ENCODE measurements at regions not wholly inside any gene's neighbourhood (a gene's known extent, or its start where the extent isn't known, plus 50 kb on each side); places are given as distances from the start of the nearest gene placed in this dataset.

DNA sequence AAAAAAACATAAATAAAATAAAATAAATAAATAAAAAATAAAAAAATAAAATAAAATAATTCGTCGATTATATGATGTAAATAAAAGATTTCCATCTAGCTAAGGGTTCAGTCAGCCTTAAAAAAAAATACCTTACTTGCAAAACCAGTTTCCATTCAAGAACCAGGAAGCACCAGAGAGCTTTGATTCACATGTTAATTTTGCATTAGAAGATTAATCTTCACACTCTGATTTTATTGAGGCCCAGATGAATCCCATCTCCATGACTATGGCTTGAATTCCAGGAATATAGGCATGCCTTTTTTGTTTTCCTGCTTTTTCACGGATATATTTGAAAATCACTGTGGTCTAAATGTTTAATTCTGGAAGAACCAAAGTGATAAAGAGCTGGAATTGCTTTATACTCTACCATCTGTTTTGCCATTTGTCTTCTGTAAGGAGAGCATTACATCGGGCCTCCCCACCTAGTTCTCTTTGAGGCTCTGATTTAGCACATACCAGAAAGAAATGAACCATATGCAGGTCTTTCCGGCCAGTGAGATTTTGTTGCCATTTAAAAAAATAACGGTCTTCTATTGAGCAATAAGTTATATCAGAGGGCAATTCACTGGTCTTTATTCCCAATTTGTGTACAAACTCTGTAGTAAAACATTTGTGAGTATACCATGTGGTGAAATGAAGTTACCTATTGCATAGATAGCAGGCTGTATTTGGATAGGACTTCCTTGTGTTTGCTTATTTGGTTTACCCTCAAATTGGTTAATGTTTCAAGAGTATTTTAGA lies 175.5 kb downstream of the AEBP2 start:
- H3K27ac ChIP-seq, result no peak overlapping the region
- no peak for DNase-seq
- WGBS, 2 donors, result 18 to 45% methylated on average over 6 of the region's 6 CpGs
- no peaks in the 10 kb centered on the region for H3K4me1 ChIP-seq
- TF ChIP-seq, protein P1, sequence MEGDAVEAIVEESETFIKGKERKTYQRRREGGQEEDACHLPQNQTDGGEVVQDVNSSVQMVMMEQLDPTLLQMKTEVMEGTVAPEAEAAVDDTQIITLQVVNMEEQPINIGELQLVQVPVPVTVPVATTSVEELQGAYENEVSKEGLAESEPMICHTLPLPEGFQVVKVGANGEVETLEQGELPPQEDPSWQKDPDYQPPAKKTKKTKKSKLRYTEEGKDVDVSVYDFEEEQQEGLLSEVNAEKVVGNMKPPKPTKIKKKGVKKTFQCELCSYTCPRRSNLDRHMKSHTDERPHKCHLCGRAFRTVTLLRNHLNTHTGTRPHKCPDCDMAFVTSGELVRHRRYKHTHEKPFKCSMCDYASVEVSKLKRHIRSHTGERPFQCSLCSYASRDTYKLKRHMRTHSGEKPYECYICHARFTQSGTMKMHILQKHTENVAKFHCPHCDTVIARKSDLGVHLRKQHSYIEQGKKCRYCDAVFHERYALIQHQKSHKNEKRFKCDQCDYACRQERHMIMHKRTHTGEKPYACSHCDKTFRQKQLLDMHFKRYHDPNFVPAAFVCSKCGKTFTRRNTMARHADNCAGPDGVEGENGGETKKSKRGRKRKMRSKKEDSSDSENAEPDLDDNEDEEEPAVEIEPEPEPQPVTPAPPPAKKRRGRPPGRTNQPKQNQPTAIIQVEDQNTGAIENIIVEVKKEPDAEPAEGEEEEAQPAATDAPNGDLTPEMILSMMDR (IDR thresholded peaks at IDR 0.05), result no peak
- TF ChIP-seq EP300 (IDR thresholded peaks at IDR 0.05) (no peak), POLR2AphosphoS5 (IDR thresholded peaks at IDR 0.05) (no peak), POLR2A (IDR thresholded peaks at IDR 0.05) (no peak)
- H3K4me3 ChIP-seq, result no peak overlapping the region
- H3K9me3 ChIP-seq, result no peaks in the 10 kb centered on the region
- H3K36me3 ChIP-seq, result no peaks in the 10 kb centered on the region
- intact Hi-C loops (cut with DNase I), result no loop called here
- no peaks in the 10 kb centered on the region for H3K27me3 ChIP-seq

DNA sequence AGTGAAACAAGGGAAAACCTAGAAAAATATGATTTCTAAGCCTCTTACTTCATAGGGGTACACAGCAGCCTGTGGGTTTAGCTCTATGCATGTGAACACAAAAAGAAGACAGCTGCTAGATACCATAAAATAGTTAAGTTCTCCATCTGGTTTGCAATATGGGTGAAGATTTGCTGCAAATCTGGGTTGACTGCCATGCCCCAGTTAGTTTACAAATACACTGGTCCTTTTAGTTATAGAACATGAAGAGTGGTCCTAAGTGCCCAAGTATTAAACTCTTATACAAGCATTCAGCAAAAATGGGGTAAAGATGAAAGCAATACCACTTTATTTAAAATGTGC lies 176.1 kb downstream of the AEBP2 start:
- no peak for DNase-seq
- Histone ChIP-seq H3K36me3 (no peaks in the 10 kb centered on the region), H3K27me3 (no peaks in the 10 kb centered on the region), H3K9me3 (no peaks in the 10 kb centered on the region), H3K27ac (no peak overlapping the region), H3K4me3 (no peak overlapping the region), H3K4me1 (no peaks in the 10 kb centered on the region)
- TF ChIP-seq EP300 (IDR thresholded peaks at IDR 0.05), result no peak
- TF ChIP-seq POLR2A (IDR thresholded peaks at IDR 0.05), result no peak
- TF ChIP-seq, protein P1 (IDR thresholded peaks at IDR 0.05), result no peak
- intact Hi-C loops (cut with DNase I), result no loop called here

GRCh38 chr12:19616781-19617180 lies 177.5 kb downstream of the AEBP2 start:
- DNase-seq, result no peak
- Histone ChIP-seq H3K36me3 (no peaks in the 10 kb centered on the region), H3K9me3 (no peaks in the 10 kb centered on the region), H3K27me3 (no peaks in the 10 kb centered on the region), H3K27ac (no peak overlapping the region), H3K4me3 (no peak overlapping the region), H3K4me1 (no peaks in the 10 kb centered on the region)
- intact Hi-C loops (cut with DNase I), result no loop called here
- TF ChIP-seq EP300 (IDR thresholded peaks at IDR 0.05), result no peak
- TF ChIP-seq, protein P1 (IDR thresholded peaks at IDR 0.05), result no peak
- WGBS, 2 donors, result 94 to 96% methylated on average over 15 of the region's 15 CpGs

DNA sequence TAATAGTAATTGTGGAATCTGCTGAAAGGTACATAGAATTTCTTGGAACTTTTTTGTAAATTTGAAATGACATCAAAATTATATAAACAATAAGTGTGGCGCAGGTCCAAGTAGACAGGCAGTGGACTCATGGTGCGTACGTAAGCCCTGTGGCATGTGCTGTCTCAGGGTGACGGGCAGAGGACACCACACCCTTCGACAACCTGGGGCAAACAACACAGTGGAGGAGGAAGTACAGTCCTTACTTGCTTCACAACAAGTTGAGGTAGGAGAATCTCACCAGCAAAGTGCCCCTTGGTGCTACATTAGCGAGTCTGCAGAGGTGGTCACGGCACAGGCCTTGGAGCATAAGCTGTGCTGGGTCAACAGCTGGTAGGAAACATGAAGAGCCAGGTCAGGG lies 180.9 kb downstream of the AEBP2 start:
- Histone ChIP-seq H3K9me3 (no peaks in the 10 kb centered on the region), H3K4me1 (no peaks in the 10 kb centered on the region), H3K4me3 (no peak overlapping the region), H3K27me3 (no peaks in the 10 kb centered on the region), H3K27ac (no peak overlapping the region), H3K36me3 (no peaks in the 10 kb centered on the region)
- no peak for TF ChIP-seq EP300 (IDR thresholded peaks at IDR 0.05)
- TF ChIP-seq POLR2AphosphoS5 (IDR thresholded peaks at IDR 0.05), result no peak
- TF ChIP-seq, protein P1 (IDR thresholded peaks at IDR 0.05), result no peak
- TF ChIP-seq POLR2A (IDR thresholded peaks at IDR 0.05), result no peak
- 26 to 80% methylated on average over 7 of the region's 7 CpGs for WGBS, 2 donors
- DNase-seq, result no peak
- intact Hi-C loops (cut with DNase I), result no loop called here

DNA sequence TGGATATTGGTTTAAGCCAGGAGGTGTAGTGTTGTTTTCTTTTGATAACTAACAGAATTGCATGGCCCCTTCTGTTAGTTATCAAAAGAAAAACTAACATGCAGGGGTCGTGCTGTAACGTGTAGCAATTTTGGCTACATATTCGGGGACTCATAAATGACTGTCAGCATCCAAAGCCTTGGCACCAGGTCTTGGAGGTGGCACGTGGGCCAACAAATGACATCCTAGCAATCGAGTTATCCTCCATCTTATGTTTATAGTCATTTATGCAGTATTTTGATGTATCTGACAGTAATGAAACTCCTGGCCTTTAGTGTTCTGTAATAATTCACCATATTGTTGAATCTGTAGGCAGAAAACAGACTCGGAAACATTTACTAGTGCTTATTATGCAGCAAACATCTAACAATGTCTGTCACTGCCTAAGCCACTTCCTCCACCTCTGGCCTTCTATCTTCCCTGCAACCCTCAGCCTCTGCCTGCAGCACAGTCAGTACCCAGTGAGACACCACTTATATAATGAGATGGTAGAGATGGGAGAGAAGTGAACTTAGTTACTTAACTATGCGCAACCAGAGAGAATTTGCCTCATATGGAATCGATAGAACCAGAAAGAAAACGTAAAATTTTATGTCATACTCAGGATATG lies 184.6 kb downstream of the AEBP2 start:
- intact Hi-C loops (cut with DNase I), result no loop called here

More for the DNA sequence above, 184.6 kb downstream of the AEBP2 start:
- no peaks in the 10 kb centered on the region for H3K9me3 ChIP-seq
- H3K4me3 ChIP-seq, result no peak overlapping the region
- no peaks in the 10 kb centered on the region for H3K4me1 ChIP-seq
- DNase-seq, result no peak
- no peak overlapping the region for H3K27ac ChIP-seq
- no peaks in the 10 kb centered on the region for H3K27me3 ChIP-seq
- H3K36me3 ChIP-seq, result no peaks in the 10 kb centered on the region
- 90 to 94% methylated on average over 9 of the region's 9 CpGs for WGBS, 2 donors
- TF ChIP-seq POLR2A (IDR thresholded peaks at IDR 0.05) (no peak), POLR2AphosphoS5 (IDR thresholded peaks at IDR 0.05) (no peak), EP300 (IDR thresholded peaks at IDR 0.05) (no peak)
- TF ChIP-seq, protein P1 (IDR thresholded peaks at IDR 0.05), result no peak

Data from sigmoid colon (tissue), 6 donors.